Lower leg skin (tissue), 4 donors: ENCODE measurements at regions not wholly inside any gene's neighbourhood (a gene's known extent, or its start where the extent isn't known, plus 50 kb on each side); places are given as distances from the start of the nearest gene placed in this dataset.

ENCODE experiments used
- DNase-seq, 2 donors: peaks; one replicate each; pipeline ENCODE4 v3.0.0-alpha.2; 2019; ENCODE audit warnings: low spot score in 2 of 2
- H3K4me3 ChIP-seq: fragments of 200-600 bp; sonication (generic); 2 replicates; pipeline ENCODE4 v1.5.1; 2017; ENCODE audit warnings: mild to moderate bottlenecking, low read depth; ENCODE audit not compliant: poor library complexity, severe bottlenecking
- CTCF ChIP-seq, 3 donors: fragments of 450-650 bp; IDR thresholded peaks; one replicate each; pipeline ENCODE4 v1.5.1; 2016; ENCODE audit warnings: antibody characterized with exemption in 3 of 3, mild to moderate bottlenecking in 3 of 3, moderate library complexity in 2 of 3
- POLR2A ChIP-seq, 2 donors: fragments of 450-650 bp; IDR thresholded peaks; one replicate each; pipeline ENCODE4 v1.6.1; 2016 to 2017; ENCODE audit warnings: antibody characterized with exemption in 2 of 2, mild to moderate bottlenecking in 1 of 2, moderate library complexity in 1 of 2
- WGBS, 2 donors: methylation state at CpG; one replicate each; pipeline ENCODE4 v1.1.5; 2018; 5-methylcytosine and 5-hydroxymethylcytosine counted together
- intact Hi-C: fragments of 100-400 bp; cut with DNase I; formaldehyde crosslinking; loops from one replicate; pipeline ENCODE4 v1.15.0; 2023; ENCODE audit warnings: low total_unique reads

- WGBS, 2 donors = 84 to 90% methylated on average over 6 of the region's 6 CpGs
- no peak overlapping the region for H3K4me3 ChIP-seq
- intact Hi-C loops = no loop called here
- DNase-seq = no peak
- TF ChIP-seq POLR2A (IDR thresholded peaks at IDR 0.05) (no peak), CTCF (IDR thresholded peaks at IDR 0.05) (no peak)
These were observed 100.7 kb upstream of the STX18 start for GRCh38 chr4:4642496-4643000.

GRCh38 chr4:4641661-4642495, 100.0 kb upstream of the STX18 start:
- 86 to 88% methylated on average over 23 of the region's 23 CpGs for WGBS, 2 donors
- H3K4me3 ChIP-seq = no peak overlapping the region
- intact Hi-C loops = no loop called here
- TF ChIP-seq POLR2A (IDR thresholded peaks at IDR 0.05) (no peak), CTCF (IDR thresholded peaks at IDR 0.05) (no peak)
- no peak for DNase-seq

DNA sequence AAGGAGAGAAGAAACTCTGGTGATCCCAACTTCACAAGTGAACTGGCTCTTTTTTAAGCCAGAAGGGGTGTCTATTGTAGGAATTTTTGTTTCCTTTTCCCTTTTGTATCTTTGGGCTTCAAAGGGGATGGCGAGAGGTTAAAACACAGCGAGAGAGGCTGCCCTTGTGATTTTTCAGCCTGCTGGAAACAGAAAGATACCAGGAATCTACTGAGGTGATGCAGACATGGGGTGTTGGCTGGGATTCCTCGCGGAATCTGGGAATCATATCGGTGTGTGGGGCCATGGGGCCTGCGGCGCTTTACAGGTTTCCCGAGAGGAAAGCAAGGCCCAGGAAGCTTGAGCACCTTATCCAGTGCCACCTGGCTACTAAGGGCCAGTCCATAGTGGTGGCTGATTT, 99.4 kb upstream of the STX18 start:
- no peak for DNase-seq
- H3K4me3 ChIP-seq = no peak overlapping the region
- WGBS, 2 donors = 80 to 83% methylated on average over 8 of the region's 8 CpGs
- intact Hi-C loops = no loop called here
- TF ChIP-seq POLR2A (IDR thresholded peaks at IDR 0.05) (no peak), CTCF (IDR thresholded peaks at IDR 0.05) (no peak)

GRCh38 chr4:4640692-4641091, 98.8 kb upstream of the STX18 start:
- whole genome bisulfite sequencing, 2 donors = 57 to 72% methylated on average over 10 of the region's 10 CpGs
- intact Hi-C loops = no loop called here
- no peak for DNase-seq
- no peak for TF ChIP-seq POLR2A (IDR thresholded peaks at IDR 0.05)
- no peak for TF ChIP-seq CTCF (IDR thresholded peaks at IDR 0.05)
- H3K4me3 ChIP-seq = no peak overlapping the region

DNA sequence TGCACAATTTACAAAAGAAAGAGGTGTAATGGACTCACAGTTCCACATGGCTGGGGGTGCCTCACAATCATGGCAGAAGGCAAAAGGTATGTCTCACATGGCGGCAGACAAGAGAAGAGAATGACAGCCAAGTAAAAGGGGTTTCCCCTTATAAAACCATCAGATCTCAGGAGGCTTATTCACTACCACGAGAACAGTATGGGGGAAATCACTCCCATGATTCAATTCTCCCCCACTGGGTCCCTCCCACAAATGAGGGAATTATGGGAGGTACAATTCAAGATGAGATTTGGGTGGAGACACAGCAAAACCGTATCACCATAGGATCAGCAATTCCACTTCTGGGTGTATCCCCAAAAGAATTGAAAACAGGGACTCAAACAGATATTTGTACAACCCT, 97.5 kb upstream of the STX18 start:
- no peak for TF ChIP-seq POLR2A (IDR thresholded peaks at IDR 0.05)
- TF ChIP-seq CTCF (IDR thresholded peaks at IDR 0.05) = no peak
- H3K4me3 ChIP-seq = no peak overlapping the region
- intact Hi-C loops = no loop called here
- 67 to 84% methylated on average over 3 of the region's 3 CpGs for WGBS, 2 donors
- no peak for DNase-seq
